Natural killer cell (primary cell): ENCODE measurements at regions not wholly inside any gene's neighbourhood (a gene's known extent, or its start where the extent isn't known, plus 50 kb on each side); places are given as distances from the start of the nearest gene placed in this dataset.

Experiments
- ATAC-seq, 3 donors: fragments of 150-1000 bp in 2 of 3; fragments of 200-7000 bp in 1 of 3; cut with Tn5 transposase; 1 replicate in 1 of 3; 2 replicates in 2 of 3; pipeline ENCODE4 v1.10.0; 2021; ENCODE audit warnings: mild to moderate bottlenecking in 2 of 3, moderate library complexity in 2 of 3
- DNase-seq, 2 donors: peaks; one replicate each; pipeline versions ENCODE4 v3.0.0 to v3.0.0-alpha.2; 2013 to 2021; ENCODE audit warnings: mixed read lengths in 1 of 2
- H3K27ac ChIP-seq: one replicate; pipeline ENCODE4 v1.5.1; 2013; ENCODE audit warnings: mild to moderate bottlenecking, low read length
- H3K27me3 ChIP-seq: one replicate; pipeline ENCODE4 v1.6.1; 2013; ENCODE audit warnings: low read length; ENCODE audit not compliant: control insufficient read depth, insufficient read depth
- H3K36me3 ChIP-seq: one replicate; pipeline ENCODE4 v1.6.1; 2013; ENCODE audit warnings: low read length; ENCODE audit not compliant: control insufficient read depth, insufficient read depth
- H3K4me1 ChIP-seq: one replicate; pipeline ENCODE4 v1.6.1; 2013; ENCODE audit warnings: low read length; ENCODE audit not compliant: control insufficient read depth, insufficient read depth
- H3K4me3 ChIP-seq: one replicate; pipeline ENCODE4 v1.5.1; 2013; ENCODE audit warnings: low read length
- H3K9me3 ChIP-seq: one replicate; pipeline ENCODE4 v1.6.1; 2013; ENCODE audit warnings: low read length; ENCODE audit not compliant: control insufficient read depth, insufficient read depth
- H3K27ac Mint-ChIP-seq, 2 donors: one replicate each; pipeline ENCODE4 v1.8.0; 2022; ENCODE audit warnings: mild to moderate bottlenecking in 2 of 2, mixed read lengths in 2 of 2, moderate library complexity in 1 of 2
- H3K27me3 Mint-ChIP-seq, 2 donors: one replicate each; pipeline ENCODE4 v1.8.0; 2022; ENCODE audit warnings: low read depth in 2 of 2, mixed read lengths in 2 of 2
- H3K36me3 Mint-ChIP-seq: one replicate; pipeline ENCODE4 v1.8.0; 2022; ENCODE audit warnings: mixed read lengths
- H3K4me1 Mint-ChIP-seq, 2 donors: one replicate each; pipeline ENCODE4 v1.8.0; 2022; ENCODE audit warnings: mixed read lengths in 2 of 2
- H3K4me3 Mint-ChIP-seq: one replicate; pipeline ENCODE4 v1.8.0; 2022; ENCODE audit warnings: mild to moderate bottlenecking, moderate library complexity, mixed read lengths
- H3K9me3 Mint-ChIP-seq, 2 donors: one replicate each; pipeline ENCODE4 v1.8.0; 2022; ENCODE audit warnings: mixed read lengths in 2 of 2
- WGBS: methylation state at CpG from one replicate; pipeline ENCODE4 v1.1.7; 2013; ENCODE audit warnings: missing lambda C conversion rate; ENCODE audit not compliant: insufficient coverage; 5-methylcytosine and 5-hydroxymethylcytosine counted together
- intact Hi-C: fragments of 100-400 bp; cut with micrococcal nuclease; formaldehyde crosslinking; loops from one replicate; pipeline ENCODE4 v1.14.2; 2022
- TF ChIP-seq, protein P1 (sequence below): fragments of 200-600 bp; IDR thresholded peaks from one replicate; pipeline ENCODE4 v1.8.0; 2022; ENCODE audit warnings: antibody characterized with exemption

DNA sequence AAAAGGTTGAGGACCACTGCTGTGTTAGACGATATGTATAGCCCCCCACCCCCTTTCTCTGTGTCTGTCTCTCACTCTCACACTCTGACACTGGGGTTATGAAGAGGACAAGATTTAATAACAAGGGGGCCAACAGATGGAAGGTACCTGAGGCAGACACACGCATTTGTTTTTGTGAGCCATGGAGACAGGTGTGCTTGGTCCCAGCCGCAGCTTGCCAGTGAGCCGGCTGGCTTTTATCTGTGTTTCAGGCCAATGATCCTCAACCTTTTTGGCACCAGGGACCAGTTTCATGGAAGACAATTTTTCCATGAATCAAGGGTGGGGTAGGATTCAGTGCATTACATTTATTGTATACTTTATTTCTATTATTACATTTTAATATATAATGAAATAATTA lies 394.9 kb upstream of the RGMA start:
- Histone ChIP-seq H3K27ac (no peak overlapping the region), H3K4me3 (no peak overlapping the region), H3K36me3 (no peaks in the 10 kb centered on the region), H3K4me1 (no peaks in the 10 kb centered on the region), H3K9me3 (no peaks in the 10 kb centered on the region), H3K27me3 (no peaks in the 10 kb centered on the region)
- DNase-seq, result no peak
- H3K4me3 Mint-ChIP-seq, result no peak overlapping the region
- no peaks in the 10 kb centered on the region for H3K9me3 Mint-ChIP-seq
- TF ChIP-seq, protein P1, sequence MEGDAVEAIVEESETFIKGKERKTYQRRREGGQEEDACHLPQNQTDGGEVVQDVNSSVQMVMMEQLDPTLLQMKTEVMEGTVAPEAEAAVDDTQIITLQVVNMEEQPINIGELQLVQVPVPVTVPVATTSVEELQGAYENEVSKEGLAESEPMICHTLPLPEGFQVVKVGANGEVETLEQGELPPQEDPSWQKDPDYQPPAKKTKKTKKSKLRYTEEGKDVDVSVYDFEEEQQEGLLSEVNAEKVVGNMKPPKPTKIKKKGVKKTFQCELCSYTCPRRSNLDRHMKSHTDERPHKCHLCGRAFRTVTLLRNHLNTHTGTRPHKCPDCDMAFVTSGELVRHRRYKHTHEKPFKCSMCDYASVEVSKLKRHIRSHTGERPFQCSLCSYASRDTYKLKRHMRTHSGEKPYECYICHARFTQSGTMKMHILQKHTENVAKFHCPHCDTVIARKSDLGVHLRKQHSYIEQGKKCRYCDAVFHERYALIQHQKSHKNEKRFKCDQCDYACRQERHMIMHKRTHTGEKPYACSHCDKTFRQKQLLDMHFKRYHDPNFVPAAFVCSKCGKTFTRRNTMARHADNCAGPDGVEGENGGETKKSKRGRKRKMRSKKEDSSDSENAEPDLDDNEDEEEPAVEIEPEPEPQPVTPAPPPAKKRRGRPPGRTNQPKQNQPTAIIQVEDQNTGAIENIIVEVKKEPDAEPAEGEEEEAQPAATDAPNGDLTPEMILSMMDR, result no peak
- H3K4me1 Mint-ChIP-seq, result no peaks in the 10 kb centered on the region
- intact Hi-C loops, result no loop called here
- H3K27me3 Mint-ChIP-seq, result peaks cover 0 to 12% of the 10 kb centered on the region in 2 donors
- H3K36me3 Mint-ChIP-seq, result no peaks in the 10 kb centered on the region
- 80% methylated on average over 4 of the region's 4 CpGs for WGBS
- no peak for ATAC-seq
- no peak overlapping the region for H3K27ac Mint-ChIP-seq

DNA sequence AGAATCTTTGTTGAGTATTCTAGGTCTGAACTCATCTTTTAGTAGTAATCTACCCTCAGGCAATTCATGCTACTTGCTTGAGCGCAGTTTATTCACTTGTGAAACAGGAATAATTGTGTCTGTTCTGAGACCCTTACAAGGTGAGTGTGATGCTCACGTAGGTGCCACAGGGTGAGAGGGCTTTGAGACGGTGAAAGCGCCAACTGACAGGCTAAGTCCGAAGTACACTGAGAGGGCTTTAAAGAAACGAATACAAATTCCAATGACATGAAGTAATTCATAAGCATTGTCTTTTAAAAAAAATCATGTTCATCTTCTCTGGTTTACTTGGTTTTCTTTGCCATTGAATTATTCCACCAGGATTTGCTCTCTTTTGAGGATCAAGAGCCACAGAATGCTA lies 393.7 kb upstream of the RGMA start:
- Histone ChIP-seq H3K36me3 (no peaks in the 10 kb centered on the region), H3K4me3 (no peak overlapping the region), H3K4me1 (no peaks in the 10 kb centered on the region), H3K27ac (no peak overlapping the region), H3K9me3 (no peaks in the 10 kb centered on the region), H3K27me3 (no peaks in the 10 kb centered on the region)
- 76% methylated on average over 6 of the region's 6 CpGs for WGBS
- intact Hi-C loops, result no loop called here
- TF ChIP-seq, protein P1, result no peak
- no peak overlapping the region for H3K4me3 Mint-ChIP-seq
- DNase-seq (no peak), ATAC-seq (no peak)
- peaks cover 0 to 23% of the 10 kb centered on the region in 2 donors for H3K27me3 Mint-ChIP-seq
- no peak overlapping the region for H3K27ac Mint-ChIP-seq
- H3K36me3 Mint-ChIP-seq, result no peaks in the 10 kb centered on the region
- H3K4me1 Mint-ChIP-seq, result no peaks in the 10 kb centered on the region
- H3K9me3 Mint-ChIP-seq, result no peaks in the 10 kb centered on the region

DNA sequence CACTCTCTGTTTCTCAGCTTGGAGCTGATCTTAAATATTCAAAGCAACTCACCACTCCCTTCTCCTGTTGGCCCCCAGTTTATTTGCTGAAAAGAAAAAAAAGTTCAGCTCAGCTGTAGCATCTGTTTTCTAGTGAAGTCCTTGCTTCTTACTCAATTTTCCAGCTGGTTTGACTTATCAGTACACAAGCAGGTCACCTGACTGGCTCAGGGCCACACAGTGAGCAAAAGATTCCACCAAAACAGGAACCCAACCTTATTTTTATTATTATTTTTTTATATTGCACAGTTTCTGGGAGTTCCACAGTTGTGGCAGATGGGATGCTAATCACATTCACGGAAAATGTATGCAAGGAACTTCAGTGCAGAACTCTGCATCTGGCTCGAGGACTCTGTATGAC lies 390.7 kb upstream of the RGMA start:
- Mint-ChIP-seq H3K9me3 (no peaks in the 10 kb centered on the region), H3K4me1 (no peaks in the 10 kb centered on the region), H3K36me3 (no peaks in the 10 kb centered on the region), H3K4me3 (no peak overlapping the region), H3K27me3 (peaks cover 7 to 46% of the 10 kb centered on the region in 2 donors), H3K27ac (no peak overlapping the region)
- H3K4me3 ChIP-seq, result no peak overlapping the region
- intact Hi-C loops, result no loop called here
- no peaks in the 10 kb centered on the region for H3K9me3 ChIP-seq
- no peaks in the 10 kb centered on the region for H3K36me3 ChIP-seq
- no peak overlapping the region for H3K27ac ChIP-seq
- no peaks in the 10 kb centered on the region for H3K27me3 ChIP-seq
- H3K4me1 ChIP-seq, result no peaks in the 10 kb centered on the region
- no peak for ATAC-seq
- TF ChIP-seq, protein P1, result no peak
- DNase-seq, result no peak
- 79% methylated on average over 2 of the region's 2 CpGs for WGBS

DNA sequence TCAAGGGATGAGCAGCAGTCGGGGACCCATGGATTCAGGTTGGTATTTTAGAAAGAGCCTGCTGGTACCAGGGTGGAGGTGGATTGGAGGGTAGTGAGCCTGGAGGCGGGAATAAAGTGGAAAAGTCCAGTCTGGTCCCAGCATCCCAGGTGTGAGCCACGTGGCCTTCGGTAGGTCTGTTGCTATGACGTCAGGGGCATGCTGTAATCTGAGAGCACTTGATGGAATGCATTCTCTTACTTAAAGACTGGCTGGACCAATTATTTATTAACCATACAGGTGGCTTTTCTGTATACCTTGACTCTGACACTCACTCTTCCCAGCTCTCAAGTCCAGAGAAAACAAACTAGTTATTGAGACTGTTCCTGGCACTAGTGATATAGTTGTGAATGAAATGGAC lies 389.9 kb upstream of the RGMA start:
- intact Hi-C loops, result no loop called here
- no peak for ATAC-seq
- Histone ChIP-seq H3K4me3 (no peak overlapping the region), H3K27ac (no peak overlapping the region), H3K9me3 (no peaks in the 10 kb centered on the region), H3K4me1 (no peaks in the 10 kb centered on the region), H3K27me3 (no peaks in the 10 kb centered on the region), H3K36me3 (no peaks in the 10 kb centered on the region)
- no peaks in the 10 kb centered on the region for H3K9me3 Mint-ChIP-seq
- no peaks in the 10 kb centered on the region for H3K36me3 Mint-ChIP-seq
- no peak overlapping the region for H3K27ac Mint-ChIP-seq
- peaks cover 7 to 53% of the 10 kb centered on the region in 2 donors for H3K27me3 Mint-ChIP-seq
- H3K4me3 Mint-ChIP-seq, result no peak overlapping the region
- WGBS, result 81% methylated on average over 5 of the region's 5 CpGs
- no peak for DNase-seq
- TF ChIP-seq, protein P1, result no peak
- H3K4me1 Mint-ChIP-seq, result no peaks in the 10 kb centered on the region
